ENCODE measurements at regions not wholly inside any gene's neighbourhood (a gene's known extent, or its start where the extent isn't known, plus 50 kb on each side); places are given as distances from the start of the nearest gene placed in this dataset.

- intact Hi-C loops (cut with micrococcal nuclease) = no loop called here
- ChIA-PET POLR2A (no interaction called here), CTCF (no interaction called here)
- no peak overlapping the region for H3K4me3 ChIP-seq (replicated peaks in 1 of 3; ENCODE audit: insufficient read depth in 1 of 3, low read depth in 1 of 3, low read length in 3 of 3)
- no peaks in the 10 kb centered on the region for H3K9me1 ChIP-seq (replicated peaks; ENCODE audit: control insufficient read depth, extremely low read depth, insufficient read depth, low read length)
- no peaks in the 10 kb centered on the region for H3K4me1 ChIP-seq (ENCODE audit: control insufficient read depth, extremely low read depth, insufficient read depth, low read length)
- no peaks in the 10 kb centered on the region for H3K9me3 ChIP-seq (replicated peaks; ENCODE audit: control insufficient read depth, insufficient read depth, low read length)
- H3K79me2 ChIP-seq (ENCODE audit: control insufficient read depth, insufficient read depth, low read length) = no peaks in the 10 kb centered on the region
- FAIRE-seq = no peak
- H3K27ac ChIP-seq (ENCODE audit: insufficient read depth, low read depth, low read length) = no peak overlapping the region
- BruUV-seq (replicated peaks) = no TSS peak
- no peak overlapping the region for H3K9ac ChIP-seq (replicated peaks; ENCODE audit: extremely low read depth, insufficient read depth, low read length)
- dilution Hi-C loops (cut with MboI; ENCODE audit: extremely low pct_ligation_motif_present, low sequenced_read_pairs) = no loop called here
- H3K27me3 ChIP-seq (ENCODE audit: control insufficient read depth in 2 of 2, insufficient read depth in 2 of 2, low read length in 2 of 2) = peaks cover 0 to 2% of the 10 kb centered on the region in 2 experiments
- no peak for DNase-seq (ENCODE audit: low read depth, low spot score)
- H4K20me1 ChIP-seq (replicated peaks; ENCODE audit: control insufficient read depth, extremely low read depth, insufficient read depth, low read length) = no peaks in the 10 kb centered on the region
- H3K36me3 ChIP-seq (ENCODE audit: control insufficient read depth in 2 of 2, extremely low read depth in 1 of 2, insufficient read depth in 2 of 2, low read length in 2 of 2) = no peaks in the 10 kb centered on the region
- no peak for TF ChIP-seq JUN (IDR thresholded peaks at IDR 0.05; ENCODE audit: borderline replicate concordance, insufficient read depth, insufficient read length, low read depth)
- TF ChIP-seq FOS (IDR thresholded peaks at IDR 0.05; ENCODE audit: borderline replicate concordance, insufficient read depth, low read length) = no peak
- no peak for TF ChIP-seq MYC (IDR thresholded peaks at IDR 0.05; ENCODE audit: low read depth, low read length)
- no peak for TF ChIP-seq EZH2 (IDR thresholded peaks at IDR 0.05; ENCODE audit: borderline replicate concordance, low read depth, low read length, severe bottlenecking)
- H2AFZ ChIP-seq (ENCODE audit: low read depth, low read length) = no peak overlapping the region
- no peak overlapping the region for H3K4me2 ChIP-seq (ENCODE audit: insufficient read depth, low read length)
Measured at GRCh38 chr18:40061086-40061485, 1893.9 kb upstream of the PIK3C3 start.

- H3K4me3 ChIP-seq (replicated peaks in 1 of 3; ENCODE audit: insufficient read depth in 1 of 3, low read depth in 1 of 3, low read length in 3 of 3) = no peak overlapping the region
- dilution Hi-C loops (cut with MboI; ENCODE audit: extremely low pct_ligation_motif_present, low sequenced_read_pairs) = no loop called here
- no peak overlapping the region for H3K27ac ChIP-seq (ENCODE audit: insufficient read depth, low read depth, low read length)
- POLR2A ChIA-PET = no interaction called here
- H3K9ac ChIP-seq (replicated peaks; ENCODE audit: extremely low read depth, insufficient read depth, low read length) = no peak overlapping the region
- no peak for TF ChIP-seq JUN (IDR thresholded peaks at IDR 0.05; ENCODE audit: borderline replicate concordance, insufficient read depth, insufficient read length, low read depth)
- TF ChIP-seq POLR2A (IDR thresholded peaks at IDR 0.05; ENCODE audit: low read depth, low read length) = no peak
- TF ChIP-seq FOS (IDR thresholded peaks at IDR 0.05; ENCODE audit: borderline replicate concordance, insufficient read depth, low read length) = no peak
- TF ChIP-seq CTCF (IDR thresholded peaks at IDR 0.05; ENCODE audit: extremely low read depth in 1 of 2, insufficient read depth in 1 of 2, low read depth in 1 of 2, low read length in 2 of 2) = no peak
- no peak for TF ChIP-seq GATA2 (IDR thresholded peaks at IDR 0.05; ENCODE audit: insufficient read depth, insufficient read length, low read depth, low read length)
- TF ChIP-seq EZH2 (IDR thresholded peaks at IDR 0.05; ENCODE audit: borderline replicate concordance, low read depth, low read length, severe bottlenecking) = no peak
- TF ChIP-seq MYC (IDR thresholded peaks at IDR 0.05; ENCODE audit: low read depth, low read length) = no peak
- TF ChIP-seq POLR2AphosphoS5 (IDR thresholded peaks at IDR 0.05; ENCODE audit: insufficient read depth, low read depth, low read length) = no peak
- no peaks in the 10 kb centered on the region for H3K9me3 ChIP-seq (replicated peaks; ENCODE audit: control insufficient read depth, insufficient read depth, low read length)
- no peaks in the 10 kb centered on the region for H3K36me3 ChIP-seq (ENCODE audit: control insufficient read depth in 2 of 2, extremely low read depth in 1 of 2, insufficient read depth in 2 of 2, low read length in 2 of 2)
- H3K4me2 ChIP-seq (ENCODE audit: insufficient read depth, low read length) = no peak overlapping the region
- intact Hi-C loops (cut with micrococcal nuclease) = no loop called here
- peaks cover 0 to 2% of the 10 kb centered on the region in 2 experiments for H3K27me3 ChIP-seq (ENCODE audit: control insufficient read depth in 2 of 2, insufficient read depth in 2 of 2, low read length in 2 of 2)
- no TSS peak for BruUV-seq (replicated peaks)
- no peaks in the 10 kb centered on the region for H3K9me1 ChIP-seq (replicated peaks; ENCODE audit: control insufficient read depth, extremely low read depth, insufficient read depth, low read length)
- H3K4me1 ChIP-seq (ENCODE audit: control insufficient read depth, extremely low read depth, insufficient read depth, low read length) = no peaks in the 10 kb centered on the region
- no peaks in the 10 kb centered on the region for H3K79me2 ChIP-seq (ENCODE audit: control insufficient read depth, insufficient read depth, low read length)
- H4K20me1 ChIP-seq (replicated peaks; ENCODE audit: control insufficient read depth, extremely low read depth, insufficient read depth, low read length) = no peaks in the 10 kb centered on the region
- no peak overlapping the region for H2AFZ ChIP-seq (ENCODE audit: low read depth, low read length)
- CTCF ChIA-PET = no interaction called here
- no peak for FAIRE-seq
- no peak for DNase-seq (ENCODE audit: low read depth, low spot score)
Measured at GRCh38 chr18:40060562-40060961, 1894.5 kb upstream of the PIK3C3 start.

Measured in endothelial cell of umbilical vein (primary cell).